Fibroblast of villous mesenchyme (primary cell): ENCODE measurements at regions not wholly inside any gene's neighbourhood (a gene's known extent, or its start where the extent isn't known, plus 50 kb on each side); places are given as distances from the start of the nearest gene placed in this dataset.

ENCODE experiments used
- DNase-seq: peaks from one replicate; pipeline ENCODE4 v3.0.0-alpha.2; 2010; ENCODE audit warnings: low read depth
- H3K4me3 ChIP-seq: 2 replicates; pipeline ENCODE4 v1.5.1; 2011; ENCODE audit warnings: low read depth, mild to moderate bottlenecking, low read length
- TF ChIP-seq, protein P1 (sequence below): IDR thresholded peaks from 2 replicates; pipeline ENCODE4 v1.5.1; 2012; ENCODE audit warnings: low read depth, mild to moderate bottlenecking, low read length; ENCODE audit not compliant: insufficient read depth

- TF ChIP-seq, protein P1, sequence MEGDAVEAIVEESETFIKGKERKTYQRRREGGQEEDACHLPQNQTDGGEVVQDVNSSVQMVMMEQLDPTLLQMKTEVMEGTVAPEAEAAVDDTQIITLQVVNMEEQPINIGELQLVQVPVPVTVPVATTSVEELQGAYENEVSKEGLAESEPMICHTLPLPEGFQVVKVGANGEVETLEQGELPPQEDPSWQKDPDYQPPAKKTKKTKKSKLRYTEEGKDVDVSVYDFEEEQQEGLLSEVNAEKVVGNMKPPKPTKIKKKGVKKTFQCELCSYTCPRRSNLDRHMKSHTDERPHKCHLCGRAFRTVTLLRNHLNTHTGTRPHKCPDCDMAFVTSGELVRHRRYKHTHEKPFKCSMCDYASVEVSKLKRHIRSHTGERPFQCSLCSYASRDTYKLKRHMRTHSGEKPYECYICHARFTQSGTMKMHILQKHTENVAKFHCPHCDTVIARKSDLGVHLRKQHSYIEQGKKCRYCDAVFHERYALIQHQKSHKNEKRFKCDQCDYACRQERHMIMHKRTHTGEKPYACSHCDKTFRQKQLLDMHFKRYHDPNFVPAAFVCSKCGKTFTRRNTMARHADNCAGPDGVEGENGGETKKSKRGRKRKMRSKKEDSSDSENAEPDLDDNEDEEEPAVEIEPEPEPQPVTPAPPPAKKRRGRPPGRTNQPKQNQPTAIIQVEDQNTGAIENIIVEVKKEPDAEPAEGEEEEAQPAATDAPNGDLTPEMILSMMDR = no peak
- DNase-seq = no peak
- no peak overlapping the region for H3K4me3 ChIP-seq
Observed at GRCh38 chr12:131607658-131608447, 103.0 kb upstream of the SFSWAP start.

DNA sequence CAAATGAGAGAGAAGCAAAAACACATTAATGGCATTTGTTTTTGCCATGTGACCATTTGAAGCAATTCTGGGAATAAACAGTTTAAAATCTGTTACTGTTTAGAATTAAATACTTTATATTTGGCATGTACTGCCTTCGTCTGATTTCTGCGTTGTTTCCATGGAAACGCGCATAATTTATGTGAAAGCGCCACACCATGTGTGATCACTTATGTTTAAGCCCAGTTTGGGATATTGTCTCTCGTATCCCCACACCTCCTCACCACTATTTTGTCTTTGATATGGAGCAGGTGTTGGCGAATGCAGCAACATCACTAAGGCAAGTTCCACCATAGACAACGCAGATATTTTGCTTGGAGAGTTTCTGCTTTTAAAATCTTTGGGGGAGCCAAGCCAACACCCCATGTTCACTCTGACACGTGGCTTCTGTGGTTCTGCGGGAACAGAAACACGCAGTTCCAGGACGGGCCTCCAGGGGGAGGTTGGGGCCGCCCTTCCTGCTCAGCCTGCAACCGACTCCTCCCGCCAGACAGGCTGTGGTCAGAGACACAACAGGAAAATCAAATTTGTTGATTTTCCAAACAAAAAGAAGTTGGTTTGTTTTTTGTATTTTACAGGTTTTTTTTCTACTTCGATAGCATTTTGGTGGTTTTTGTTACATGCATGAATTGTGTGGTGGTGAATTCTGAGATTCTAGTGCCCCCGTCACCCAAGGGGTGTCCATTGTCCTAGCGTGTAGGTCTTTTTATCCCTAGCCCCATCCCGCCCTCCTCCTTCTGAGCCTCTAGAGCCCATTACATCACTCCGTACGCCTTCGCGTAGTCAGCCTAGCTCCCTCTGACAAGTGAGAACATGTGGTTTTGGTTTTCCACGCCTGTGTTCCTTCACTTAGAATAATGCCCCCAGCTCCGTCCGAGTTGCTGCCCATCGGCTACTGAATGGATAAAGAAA is 101.9 kb upstream of the SFSWAP start:
- DNase-seq = peak; percentile 43
- H3K4me3 ChIP-seq = no peak overlapping the region
- TF ChIP-seq, protein P1 = peak; percentile 81

- DNase-seq = no peak
- no peak overlapping the region for H3K4me3 ChIP-seq
Observed at GRCh38 chr12:131609762-131610161, 101.1 kb upstream of the SFSWAP start.

DNA sequence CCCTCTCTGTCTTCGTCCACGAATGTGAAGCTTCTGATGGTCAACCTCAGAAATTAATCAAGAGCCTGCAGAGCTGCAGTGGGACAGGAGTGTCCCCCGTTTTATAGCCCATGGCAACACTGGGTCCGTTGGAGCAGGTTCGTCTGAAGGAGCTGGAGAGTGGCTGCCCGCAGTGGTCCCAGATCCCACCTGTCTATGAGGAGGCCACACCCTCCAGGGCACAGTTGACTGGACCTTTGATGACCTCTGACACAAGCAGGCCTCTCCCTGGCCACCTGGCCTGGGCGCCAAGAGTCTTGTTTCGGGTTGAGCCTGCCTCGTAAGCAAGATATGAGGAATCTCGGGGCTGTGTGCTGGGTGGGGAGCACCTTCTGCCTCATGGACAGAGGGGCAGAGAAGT is 100.7 kb upstream of the SFSWAP start:
- TF ChIP-seq, protein P1 = no peak
- no peak for DNase-seq

More at GRCh38 chr12:131609762-131610161, 101.1 kb upstream of the SFSWAP start:
- TF ChIP-seq, protein P1 = no peak

DNA sequence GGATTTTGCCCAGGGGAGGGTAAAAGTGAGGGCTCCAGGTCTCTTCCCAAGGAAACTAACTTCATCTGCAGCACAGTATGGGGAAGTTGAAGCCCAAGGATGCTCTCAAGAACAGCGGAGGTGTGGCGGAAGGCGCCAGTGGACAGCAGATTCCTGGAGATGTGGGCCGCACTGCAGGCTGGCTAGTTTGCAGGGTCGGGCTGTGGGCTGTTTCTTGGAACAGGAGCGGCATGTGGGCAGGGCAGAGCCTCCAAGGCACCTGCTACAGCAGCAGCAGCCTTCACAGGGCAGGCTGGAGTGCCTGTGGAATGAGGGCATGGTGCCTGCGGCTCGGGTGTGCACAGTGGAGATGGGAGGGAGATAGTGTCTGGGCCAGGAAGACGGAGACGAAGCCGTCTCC is 100.0 kb upstream of the SFSWAP start:
- TF ChIP-seq, protein P1 = no peak
- DNase-seq = no peak
- no peak overlapping the region for H3K4me3 ChIP-seq

More for the DNA sequence above, 100.7 kb upstream of the SFSWAP start:
- H3K4me3 ChIP-seq = no peak overlapping the region

GRCh38 chr12:131611416-131612091 is 99.3 kb upstream of the SFSWAP start:
- TF ChIP-seq, protein P1 = no peak
- DNase-seq = no peak
- no peak overlapping the region for H3K4me3 ChIP-seq
